Activated naive CD4-positive, alpha-beta T cell treated with anti-CD3 and anti-CD28 coated beads, Interleukin-2, amount 50 U/mL, for 16 hours (primary cell): ENCODE measurements at regions not wholly inside any gene's neighbourhood (a gene's known extent, or its start where the extent isn't known, plus 50 kb on each side); places are given as distances from the start of the nearest gene placed in this dataset.

Experiments
- DNase-seq: peaks from one replicate; pipeline ENCODE4 v3.0.0-alpha.2; 2020

GRCh38 chr17:79414793-79415211, 196.0 kb downstream of the RBFOX3 start:
- DNase-seq = no peak

- DNase-seq = no peak
These were observed 196.6 kb downstream of the RBFOX3 start for GRCh38 chr17:79414063-79414792.

- no peak for DNase-seq
These were observed 197.2 kb downstream of the RBFOX3 start for GRCh38 chr17:79413611-79414010.

- no peak for DNase-seq
These were observed 197.9 kb downstream of the RBFOX3 start for GRCh38 chr17:79412886-79413390.

- no peak for DNase-seq
These were observed 198.7 kb downstream of the RBFOX3 start for GRCh38 chr17:79412110-79412509.

GRCh38 chr17:79411419-79411818, 199.4 kb downstream of the RBFOX3 start:
- DNase-seq = no peak

- no peak for DNase-seq
These were observed 200.2 kb downstream of the RBFOX3 start for GRCh38 chr17:79410681-79411080.

GRCh38 chr17:79408251-79408650, 202.6 kb downstream of the RBFOX3 start:
- no peak for DNase-seq

GRCh38 chr17:79407385-79407784, 203.5 kb downstream of the RBFOX3 start:
- no peak for DNase-seq

GRCh38 chr17:79406316-79406715, 204.5 kb downstream of the RBFOX3 start:
- DNase-seq = no peak

- DNase-seq = no peak
These were observed 205.0 kb downstream of the RBFOX3 start for GRCh38 chr17:79405823-79406222.

GRCh38 chr17:79404136-79404911, 206.5 kb downstream of the RBFOX3 start:
- DNase-seq = no peak

GRCh38 chr17:79401704-79402674, 208.9 kb downstream of the RBFOX3 start:
- DNase-seq = no peak

GRCh38 chr17:79400989-79401703, 209.7 kb downstream of the RBFOX3 start:
- peak; percentile 74 for DNase-seq

GRCh38 chr17:79399610-79400144, 211.2 kb downstream of the RBFOX3 start:
- DNase-seq = no peak

GRCh38 chr17:79398441-79398840, 212.4 kb downstream of the RBFOX3 start:
- no peak for DNase-seq

- no peak for DNase-seq
These were observed 214.2 kb downstream of the RBFOX3 start for GRCh38 chr17:79396696-79397095.

GRCh38 chr17:79395545-79395944, 215.3 kb downstream of the RBFOX3 start:
- no peak for DNase-seq

- DNase-seq = no peak
These were observed 215.8 kb downstream of the RBFOX3 start for GRCh38 chr17:79395066-79395465.

- peak; percentile 73 for DNase-seq
These were observed 217.3 kb downstream of the RBFOX3 start for GRCh38 chr17:79393358-79394052.

- no peak for DNase-seq
These were observed 218.3 kb downstream of the RBFOX3 start for GRCh38 chr17:79392598-79392997.
